Activated CD8-positive, alpha-beta memory T cell treated with anti-CD3 and anti-CD28 coated beads, Interleukin-2, amount 50 U/mL, for 24 hours (primary cell): ENCODE measurements at regions not wholly inside any gene's neighbourhood (a gene's known extent, or its start where the extent isn't known, plus 50 kb on each side); places are given as distances from the start of the nearest gene placed in this dataset.

ENCODE experiments used
- DNase-seq: peaks from one replicate; pipeline ENCODE4 v3.0.0-alpha.2; 2020; ENCODE audit errors: extremely low read depth

DNA sequence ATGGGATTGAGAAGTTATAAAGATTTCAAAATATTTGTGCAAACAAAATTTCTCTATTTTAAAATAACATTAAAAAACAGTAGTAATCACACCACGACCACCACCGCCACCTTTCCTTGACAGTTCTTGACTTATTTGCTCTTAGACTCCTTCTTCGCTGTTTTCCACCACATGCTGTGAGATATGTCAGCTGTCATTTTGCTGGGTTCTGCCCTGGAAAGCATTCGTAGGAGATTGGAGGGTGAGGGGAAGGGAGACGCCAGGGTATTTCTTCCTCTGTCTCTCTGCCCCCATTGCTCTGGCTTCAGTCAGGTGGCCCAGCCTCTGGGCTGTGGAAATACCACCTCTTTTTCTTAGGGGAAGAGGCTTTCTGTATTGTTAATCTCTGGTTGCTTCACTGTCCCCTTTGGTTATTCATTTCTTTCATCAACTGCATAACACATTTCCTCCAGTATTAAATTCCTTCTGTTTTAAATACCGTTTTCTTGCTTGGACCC lies 186.2 kb downstream of the NEDD1 start:
- DNase-seq, result no peak

DNA sequence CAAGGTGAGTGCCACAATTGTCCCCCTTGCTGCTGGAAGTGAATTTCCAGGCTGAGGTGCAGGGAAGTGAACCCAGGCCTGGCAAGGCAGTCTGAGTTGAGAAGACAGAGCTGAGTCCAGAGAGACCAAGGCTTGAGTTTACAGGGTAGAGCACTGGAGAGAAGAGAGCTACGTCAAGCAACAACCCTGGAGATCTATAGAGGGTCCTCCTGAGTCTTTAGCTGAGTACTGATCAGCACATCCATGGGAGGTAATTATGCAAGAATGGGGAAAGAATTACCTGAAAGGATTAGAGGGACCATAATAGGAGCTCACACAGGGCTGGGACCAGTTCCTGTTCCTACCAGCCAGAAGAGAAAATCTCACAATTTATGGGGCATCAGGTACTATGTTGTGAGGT lies 190.7 kb downstream of the NEDD1 start:
- DNase-seq, result no peak

DNA sequence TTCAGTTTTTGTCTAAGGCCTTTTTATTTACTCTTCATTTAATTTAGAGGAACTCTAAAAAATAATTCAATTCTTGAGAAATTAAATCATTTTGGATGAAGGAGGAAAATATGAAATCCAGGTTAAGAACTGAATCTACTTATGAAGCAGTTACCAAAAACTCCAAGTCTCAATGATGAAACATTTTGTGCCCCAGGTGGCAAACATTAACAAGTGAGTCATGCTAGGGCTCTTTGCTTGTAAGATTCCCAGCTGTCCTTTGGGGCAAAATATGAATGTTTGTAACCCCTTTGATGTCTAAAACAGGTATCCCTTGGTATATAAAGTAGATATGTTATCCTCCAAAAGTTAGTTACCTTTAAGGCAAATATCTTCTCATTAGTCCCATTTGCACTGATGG lies 202.4 kb downstream of the NEDD1 start:
- DNase-seq, result no peak

DNA sequence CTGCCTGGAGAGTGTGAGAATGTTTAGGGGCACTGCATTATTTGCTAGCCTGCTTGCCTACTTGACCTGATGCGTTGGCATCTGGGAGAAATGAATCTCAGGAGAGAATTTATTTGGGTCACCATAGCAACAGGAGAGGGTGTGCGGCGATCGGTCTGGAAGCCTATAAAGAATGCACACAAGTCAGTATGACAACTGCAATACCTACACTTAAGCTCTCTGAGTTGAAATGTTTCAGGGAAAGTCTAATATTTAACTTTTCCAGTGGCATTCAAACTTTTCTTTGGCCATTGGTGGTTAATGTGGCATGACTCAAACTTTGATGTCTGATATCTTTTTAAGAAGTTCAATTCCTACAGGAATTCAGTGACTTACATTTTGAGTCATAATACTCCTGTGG lies 205.1 kb downstream of the NEDD1 start:
- no peak for DNase-seq

DNA sequence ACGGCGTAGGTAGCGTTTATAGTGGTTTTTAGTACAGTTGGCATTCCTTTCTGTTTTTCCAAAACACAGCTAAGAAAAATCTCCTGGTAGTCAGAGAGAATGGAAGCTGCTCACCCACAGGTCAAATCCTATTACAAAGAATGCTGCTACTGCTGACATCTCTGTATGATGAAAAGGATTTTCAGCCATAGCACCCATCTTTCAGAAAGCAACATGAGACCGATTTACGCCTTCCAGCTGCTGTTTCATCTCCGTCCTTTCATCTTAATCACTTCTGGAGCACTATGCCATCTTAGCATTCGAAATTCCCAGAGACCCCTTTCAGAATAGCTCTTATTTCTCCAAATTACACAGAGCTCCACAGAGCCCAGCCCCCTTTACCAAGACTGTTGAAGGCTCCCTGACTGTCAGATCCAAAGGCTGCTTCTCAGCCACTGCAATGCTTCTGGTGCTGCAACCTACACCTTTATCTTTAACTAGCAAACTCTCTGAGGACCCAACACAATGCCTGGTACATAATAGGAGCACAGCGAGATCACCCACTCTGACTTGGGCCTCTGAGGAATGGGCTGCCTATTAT lies 211.8 kb downstream of the NEDD1 start:
- DNase-seq, result no peak

- no peak for DNase-seq
These were observed 220.0 kb downstream of the NEDD1 start for GRCh38 chr12:97127061-97127460.

DNA sequence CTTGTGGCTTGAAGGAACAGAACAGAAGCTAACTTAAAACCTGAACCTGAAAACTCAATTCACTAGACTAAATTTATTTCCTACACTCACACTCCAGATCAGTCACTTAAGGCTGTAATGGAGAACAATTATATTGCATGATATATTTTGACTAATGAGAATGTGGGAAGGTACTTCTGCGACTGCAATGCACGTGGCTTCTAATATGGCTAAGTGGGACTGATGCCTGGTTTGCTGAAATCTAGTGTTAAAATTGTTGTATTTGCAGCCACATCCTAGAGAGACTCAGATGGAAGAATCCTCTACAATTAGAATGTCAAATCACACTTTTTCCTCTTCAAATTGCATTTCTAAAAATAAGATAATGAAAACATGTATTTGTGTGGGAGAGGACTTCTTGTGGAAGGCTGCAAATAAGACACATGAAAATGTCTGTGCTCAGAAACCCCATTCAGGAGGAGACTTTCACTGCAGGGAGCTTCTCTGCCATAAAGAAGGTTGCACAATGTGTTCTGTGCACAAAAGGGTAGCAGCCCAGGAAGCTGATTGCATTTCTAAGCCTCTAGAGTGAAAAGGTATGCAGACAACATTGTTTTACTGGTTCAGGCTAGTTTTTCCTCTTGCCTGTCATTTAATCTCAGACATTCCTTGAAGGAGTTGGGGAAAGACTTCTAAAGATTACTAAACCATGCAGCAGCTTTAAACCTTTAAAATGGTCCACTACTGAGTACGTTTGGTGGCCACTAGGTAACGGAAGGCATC lies 224.3 kb downstream of the NEDD1 start:
- DNase-seq, result no peak

DNA sequence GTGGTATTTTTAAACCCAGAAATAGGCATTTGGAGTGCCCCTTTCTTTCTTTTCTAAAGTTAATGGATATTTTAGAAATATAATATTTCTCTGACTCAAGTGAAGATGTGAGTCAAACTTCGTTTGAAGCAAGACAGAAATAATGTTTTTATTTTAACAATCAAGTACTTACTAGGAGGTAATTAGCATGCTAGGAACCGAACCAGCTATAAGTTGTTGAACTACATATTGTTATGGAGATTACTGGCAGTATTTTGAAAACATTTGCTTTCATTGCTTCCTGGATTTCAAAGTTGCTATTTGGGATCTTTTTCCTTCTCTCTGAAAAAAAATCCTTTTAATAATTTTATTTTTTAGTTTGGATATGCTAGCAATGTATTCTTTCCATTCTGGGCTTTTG lies 225.2 kb downstream of the NEDD1 start:
- no peak for DNase-seq

GRCh38 chr12:97134495-97134894 lies 227.4 kb downstream of the NEDD1 start:
- no peak for DNase-seq

DNA sequence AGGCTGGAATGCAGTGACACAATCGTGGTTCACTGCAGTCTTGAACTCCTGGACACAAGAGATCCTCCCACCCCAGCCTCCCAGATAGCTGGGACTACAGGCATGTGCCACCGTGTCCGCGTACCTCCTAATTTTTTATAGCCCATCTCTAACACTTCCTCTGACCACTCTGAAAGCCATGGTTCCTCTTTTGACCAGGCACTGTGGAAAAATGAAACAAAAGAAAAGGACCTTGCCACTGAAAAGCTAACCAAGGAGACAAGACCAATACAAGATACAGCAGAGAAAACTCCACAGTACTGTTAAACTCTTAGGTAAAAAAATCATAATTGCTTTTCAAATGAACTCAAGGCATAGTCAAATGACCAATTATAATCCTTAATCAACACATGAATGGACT lies 233.3 kb downstream of the NEDD1 start:
- no peak for DNase-seq

DNA sequence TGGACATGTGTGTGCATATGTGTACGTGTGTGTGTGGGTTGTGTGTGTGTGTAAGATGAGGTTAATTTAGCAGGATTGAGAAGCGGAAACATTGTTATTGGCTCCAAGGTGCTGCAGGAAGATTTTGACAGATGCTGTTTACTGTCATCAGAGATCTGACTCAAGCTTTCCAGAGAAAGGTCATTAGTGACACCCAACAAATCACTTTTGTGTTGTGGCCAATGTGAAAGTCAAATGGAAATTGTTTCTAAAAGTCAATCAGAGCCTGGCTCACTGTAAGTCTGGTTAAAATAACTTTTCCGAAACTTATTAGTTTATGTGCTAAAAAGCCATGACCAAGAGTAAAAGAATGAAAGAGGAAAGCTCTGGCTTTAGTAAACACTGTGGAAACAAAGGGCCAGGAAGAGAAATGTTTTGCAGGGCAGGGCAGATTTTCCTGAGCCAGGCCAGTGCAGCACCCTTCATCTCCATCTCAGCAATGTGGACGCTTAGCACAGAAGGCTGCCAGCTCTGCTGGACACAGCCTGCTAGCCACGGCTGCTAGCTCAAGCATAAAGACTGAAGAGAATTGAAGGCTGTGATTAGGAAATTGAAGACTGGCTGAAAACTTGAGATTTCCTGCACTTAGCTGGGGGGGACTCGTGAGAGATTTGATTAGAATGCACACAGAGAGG lies 235.8 kb downstream of the NEDD1 start:
- no peak for DNase-seq

- peak; percentile 8 for DNase-seq
These were observed 242.0 kb downstream of the NEDD1 start for GRCh38 chr12:97148941-97149559.

GRCh38 chr12:97151481-97151880 lies 244.4 kb downstream of the NEDD1 start:
- DNase-seq, result no peak

DNA sequence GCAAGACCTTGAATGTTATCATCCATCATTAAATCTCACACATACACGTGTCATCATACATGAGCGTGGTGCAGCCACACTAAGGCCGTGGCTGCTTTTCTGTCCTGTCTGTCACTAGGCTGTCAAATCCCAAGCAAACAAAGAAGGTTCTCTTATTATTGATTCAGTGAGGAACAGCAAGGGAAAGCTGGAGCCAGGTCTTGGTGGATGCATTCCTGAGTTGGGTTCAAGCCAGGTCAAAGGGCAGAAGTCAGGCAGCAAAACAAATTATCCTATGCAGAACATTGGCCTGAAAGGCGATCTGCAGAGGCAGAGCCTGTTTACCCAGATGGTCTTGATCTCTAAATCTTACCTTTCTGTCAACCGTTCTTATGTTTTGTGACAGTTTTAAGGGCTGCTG lies 252.3 kb downstream of the NEDD1 start:
- no peak for DNase-seq

DNA sequence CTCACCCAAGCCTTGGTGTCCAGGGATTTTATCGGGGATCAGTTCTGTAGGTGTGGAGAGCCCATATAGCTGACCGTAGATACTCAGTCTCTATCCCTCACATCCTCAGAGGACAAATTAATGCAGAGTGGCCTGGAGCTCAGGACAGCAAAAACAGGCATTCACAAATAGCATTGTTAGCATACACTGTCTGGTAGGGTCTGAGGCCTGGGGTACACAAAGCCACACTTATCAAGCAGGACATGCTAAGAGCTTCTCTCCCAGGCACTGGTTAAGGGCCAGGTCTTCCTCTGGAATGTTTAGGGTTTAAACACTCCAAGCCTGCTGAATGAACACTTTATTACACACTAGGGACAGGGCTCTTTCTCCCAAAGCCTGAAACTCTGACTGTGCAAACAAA lies 253.2 kb downstream of the NEDD1 start:
- DNase-seq, result no peak

DNA sequence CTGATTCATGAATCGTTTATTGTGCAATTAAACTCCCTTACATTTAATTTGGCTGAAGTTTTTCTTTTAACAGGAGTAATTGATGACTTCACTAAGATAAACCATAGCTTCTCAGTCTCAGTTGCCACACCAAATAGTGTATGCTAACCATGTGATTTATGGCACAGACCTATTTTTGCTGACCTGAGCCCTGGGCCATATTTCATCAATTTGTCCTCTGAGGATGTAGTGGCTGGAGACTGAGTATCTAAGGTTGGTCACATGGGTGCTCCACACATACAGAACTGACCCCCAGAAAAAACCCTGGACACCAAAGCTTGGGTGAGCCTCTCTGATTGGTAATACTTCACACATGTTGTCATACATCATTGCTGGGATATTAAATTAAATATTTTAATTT lies 255.1 kb downstream of the NEDD1 start:
- no peak for DNase-seq

- DNase-seq, result no peak
These were observed 257.9 kb downstream of the NEDD1 start for GRCh38 chr12:97164936-97165335.

DNA sequence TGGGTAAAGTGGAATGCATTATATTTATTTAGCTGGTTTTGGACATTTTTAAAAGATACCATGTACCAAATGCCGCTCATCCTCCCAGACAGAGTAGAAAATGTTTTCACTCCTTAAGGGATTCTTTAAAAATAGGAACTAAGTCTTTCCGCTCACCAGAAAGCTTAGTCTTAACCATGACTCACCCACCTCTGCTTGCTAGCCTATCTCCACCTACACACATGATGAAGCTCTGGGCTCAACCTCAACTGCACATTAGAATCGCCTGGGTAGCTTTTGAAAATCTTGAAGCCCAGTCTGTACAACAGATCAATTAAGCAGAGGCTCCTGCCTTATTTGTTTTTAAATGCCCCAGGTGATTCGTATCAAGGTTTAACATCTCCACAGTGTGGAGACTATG lies 260.5 kb downstream of the NEDD1 start:
- DNase-seq, result no peak

GRCh38 chr12:97168804-97169203 lies 261.7 kb downstream of the NEDD1 start:
- no peak for DNase-seq

DNA sequence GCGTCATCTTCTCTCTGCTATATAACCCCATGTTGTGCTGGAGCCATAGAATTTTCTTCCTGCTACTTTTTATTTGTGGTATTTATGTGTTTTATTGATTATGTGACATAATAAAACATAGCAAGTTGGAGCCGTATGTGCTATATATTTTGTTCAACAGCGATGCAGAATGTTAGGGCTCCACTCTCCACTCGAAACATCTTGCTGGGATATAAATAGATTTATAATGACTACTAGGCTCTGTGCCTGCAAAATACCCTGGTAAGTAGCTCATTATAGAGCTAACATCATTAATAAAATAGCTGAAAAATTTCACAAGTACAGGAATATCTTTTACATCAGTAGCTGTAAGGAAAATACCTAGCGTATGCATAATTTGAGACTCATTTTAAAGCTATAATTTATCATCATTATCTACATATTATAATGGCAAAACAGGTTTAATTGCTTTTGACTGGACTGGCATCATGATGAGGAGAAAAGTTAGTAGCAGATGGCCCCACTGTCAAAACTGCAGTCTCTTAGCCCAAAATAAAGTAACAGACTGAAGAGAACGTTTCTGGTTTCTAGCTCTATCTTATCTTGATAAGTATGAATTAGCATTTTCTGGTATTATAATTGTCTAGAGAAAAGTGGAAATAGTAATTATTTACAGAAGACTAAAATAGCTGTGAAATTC lies 263.0 kb downstream of the NEDD1 start:
- DNase-seq, result no peak

GRCh38 chr12:97173688-97174410 lies 266.8 kb downstream of the NEDD1 start:
- DNase-seq, result no peak
